ENCODE measurements at regions not wholly inside any gene's neighbourhood (a gene's known extent, or its start where the extent isn't known, plus 50 kb on each side); places are given as distances from the start of the nearest gene placed in this dataset.

GRCh38 chr5:74534397-74535129 lies 106.0 kb downstream of the ENC1 start:
- Histone ChIP-seq H3K4me3 (ENCODE audit: low read length) (no peak overlapping the region), H3K9ac (ENCODE audit: low read length) (no peak overlapping the region), H3K79me2 (ENCODE audit: low read length) (no peaks in the 10 kb centered on the region), H3K4me1 (ENCODE audit: low read length) (no peaks in the 10 kb centered on the region), H3K9me2 (replicated peaks; ENCODE audit: insufficient read depth, low read length) (no peaks in the 10 kb centered on the region), H3K27ac (ENCODE audit: low read length) (no peak overlapping the region), H3K27me3 (replicated peaks; ENCODE audit: insufficient read depth, low read length) (no peaks in the 10 kb centered on the region), H4K20me1 (ENCODE audit: insufficient read depth, low read length) (no peaks in the 10 kb centered on the region), H3F3A (ENCODE audit: insufficient read depth, low read length) (no peaks in the 10 kb centered on the region), H2AFZ (ENCODE audit: low read length) (no peak overlapping the region), H3K9me3 (replicated peaks; ENCODE audit: insufficient read depth, low read length) (no peaks in the 10 kb centered on the region), H3K36me3 (replicated peaks; ENCODE audit: insufficient read depth, low read length) (no peaks in the 10 kb centered on the region), H3K4me2 (ENCODE audit: low read depth, low read length) (no peak overlapping the region)
- TF ChIP-seq CTCF (IDR thresholded peaks at IDR 0.05; ENCODE audit: low read length) (no peak), EZH2 (optimal IDR thresholded peaks at IDR 0.05; ENCODE audit: low read depth, low read length) (no peak), EZH2phosphoT487 (IDR thresholded peaks at IDR 0.05; ENCODE audit: low read length) (no peak)
- DNase-seq, result no peak

- H3K36me3 ChIP-seq (replicated peaks; ENCODE audit: insufficient read depth, low read length), result no peaks in the 10 kb centered on the region
- no peak overlapping the region for H3K27ac ChIP-seq (ENCODE audit: low read length)
- no peaks in the 10 kb centered on the region for H4K20me1 ChIP-seq (ENCODE audit: insufficient read depth, low read length)
- no peak for DNase-seq
- no peaks in the 10 kb centered on the region for H3K9me3 ChIP-seq (replicated peaks; ENCODE audit: insufficient read depth, low read length)
- H3K27me3 ChIP-seq (replicated peaks; ENCODE audit: insufficient read depth, low read length), result no peaks in the 10 kb centered on the region
- no peak overlapping the region for H3K4me2 ChIP-seq (ENCODE audit: low read depth, low read length)
- no peaks in the 10 kb centered on the region for H3K4me1 ChIP-seq (ENCODE audit: low read length)
- H3K4me3 ChIP-seq (ENCODE audit: low read length), result no peak overlapping the region
- TF ChIP-seq EZH2phosphoT487 (IDR thresholded peaks at IDR 0.05; ENCODE audit: low read length), result no peak
- TF ChIP-seq CTCF (IDR thresholded peaks at IDR 0.05; ENCODE audit: low read length), result no peak
- no peak for TF ChIP-seq EZH2 (optimal IDR thresholded peaks at IDR 0.05; ENCODE audit: low read depth, low read length)
- no peaks in the 10 kb centered on the region for H3K79me2 ChIP-seq (ENCODE audit: low read length)
- H2AFZ ChIP-seq (ENCODE audit: low read length), result no peak overlapping the region
- H3K9ac ChIP-seq (ENCODE audit: low read length), result no peak overlapping the region
- no peaks in the 10 kb centered on the region for H3K9me2 ChIP-seq (replicated peaks; ENCODE audit: insufficient read depth, low read length)
- H3F3A ChIP-seq (ENCODE audit: insufficient read depth, low read length), result no peaks in the 10 kb centered on the region
These were observed 110.0 kb downstream of the ENC1 start for GRCh38 chr5:74530326-74531050.

DNA sequence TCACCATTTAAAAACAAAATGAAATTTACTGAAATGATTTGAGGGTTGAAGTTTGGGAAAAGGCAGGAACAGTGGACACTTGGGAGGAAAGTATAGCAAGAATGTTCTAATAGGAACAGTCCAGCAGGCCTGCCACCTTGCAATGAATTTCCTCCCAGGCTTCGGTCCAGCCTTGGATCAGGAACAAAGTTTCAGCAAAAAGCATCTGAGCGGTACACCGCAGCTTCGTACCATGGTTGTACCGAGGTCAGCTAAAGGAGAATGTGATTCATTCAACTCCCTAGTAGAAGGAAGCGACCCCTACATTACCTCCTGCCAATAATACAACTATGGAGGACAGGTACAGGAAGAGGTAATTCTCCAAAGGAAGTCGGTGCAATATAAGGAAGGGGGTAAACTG lies 111.4 kb downstream of the ENC1 start:
- Histone ChIP-seq H3F3A (ENCODE audit: insufficient read depth, low read length) (no peaks in the 10 kb centered on the region), H3K36me3 (replicated peaks; ENCODE audit: insufficient read depth, low read length) (no peaks in the 10 kb centered on the region), H3K4me3 (ENCODE audit: low read length) (no peak overlapping the region), H3K9me2 (replicated peaks; ENCODE audit: insufficient read depth, low read length) (no peaks in the 10 kb centered on the region), H3K27me3 (replicated peaks; ENCODE audit: insufficient read depth, low read length) (no peaks in the 10 kb centered on the region), H4K20me1 (ENCODE audit: insufficient read depth, low read length) (no peaks in the 10 kb centered on the region), H3K79me2 (ENCODE audit: low read length) (no peaks in the 10 kb centered on the region), H3K4me2 (ENCODE audit: low read depth, low read length) (no peak overlapping the region), H2AFZ (ENCODE audit: low read length) (no peak overlapping the region), H3K27ac (ENCODE audit: low read length) (no peak overlapping the region), H3K9ac (ENCODE audit: low read length) (no peak overlapping the region), H3K4me1 (ENCODE audit: low read length) (no peaks in the 10 kb centered on the region), H3K9me3 (replicated peaks; ENCODE audit: insufficient read depth, low read length) (no peaks in the 10 kb centered on the region)
- TF ChIP-seq CTCF (IDR thresholded peaks at IDR 0.05; ENCODE audit: low read length) (no peak), EZH2phosphoT487 (IDR thresholded peaks at IDR 0.05; ENCODE audit: low read length) (no peak), EZH2 (optimal IDR thresholded peaks at IDR 0.05; ENCODE audit: low read depth, low read length) (no peak)
- DNase-seq, result no peak
